Esophagus muscularis mucosa (tissue), 4 donors: ENCODE measurements at regions not wholly inside any gene's neighbourhood (a gene's known extent, or its start where the extent isn't known, plus 50 kb on each side); places are given as distances from the start of the nearest gene placed in this dataset.

Experiments used
- CTCF ChIP-seq, 3 experiments: fragments of 200-600 bp in 2 of 3; fragments of 450-650 bp in 1 of 3; sonication (generic) in 2 of 3; IDR thresholded peaks; one replicate each; pipeline ENCODE4 v1.5.1; 2017 to 2019; ENCODE audit warnings: antibody characterized with exemption in 3 of 3, mild to moderate bottlenecking in 2 of 3, moderate library complexity in 1 of 3
- EP300 ChIP-seq: sonication (generic); formaldehyde crosslinking; IDR thresholded peaks from one replicate; pipeline ENCODE4 v1.6.1; 2017; ENCODE audit warnings: antibody characterized with exemption
- POLR2A ChIP-seq: fragments of 450-650 bp; IDR thresholded peaks from one replicate; pipeline ENCODE4 v1.6.1; 2017; ENCODE audit warnings: antibody characterized with exemption, moderate library complexity, mild to moderate bottlenecking, low read depth

GRCh38 chr15:62591842-62592838 is 427.1 kb upstream of the C2CD4B start:
- no peak for TF ChIP-seq POLR2A
- TF ChIP-seq CTCF (IDR thresholded peaks at IDR 0.05) = no peak
- TF ChIP-seq EP300 = no peak
